Esophagus muscularis mucosa (tissue), 4 donors: ENCODE measurements at regions not wholly inside any gene's neighbourhood (a gene's known extent, or its start where the extent isn't known, plus 50 kb on each side); places are given as distances from the start of the nearest gene placed in this dataset.

Experiments used
- DNase-seq: peaks from one replicate; pipeline ENCODE4 v3.0.0-alpha.2; 2017; ENCODE audit errors: extremely low spot score
- H3K27ac ChIP-seq, 4 donors: fragments of 200-600 bp; sonication (generic); replicated peaks in 1 of 4; 1 replicate in 3 of 4; 2 replicates in 1 of 4; pipeline ENCODE4 v1.5.1; 2016 to 2019; ENCODE audit warnings: mild to moderate bottlenecking in 1 of 4
- H3K27me3 ChIP-seq, 4 donors: fragments of 200-600 bp; sonication (generic); one replicate each; pipeline versions ENCODE4 v1.5.1 to v1.6.0; 2016 to 2019
- H3K36me3 ChIP-seq, 4 donors: fragments of 200-600 bp; sonication (generic); one replicate each; pipeline ENCODE4 v1.5.1; 2016 to 2019
- H3K4me1 ChIP-seq, 4 donors: fragments of 200-600 bp; sonication (generic); one replicate each; pipeline ENCODE4 v1.5.1; 2016 to 2019
- H3K4me3 ChIP-seq, 4 donors: fragments of 200-600 bp; sonication (generic); 1 replicate in 2 of 4; 2 replicates in 2 of 4; pipeline ENCODE4 v1.5.1; 2016 to 2019; ENCODE audit warnings: mild to moderate bottlenecking in 4 of 4, moderate library complexity in 1 of 4
- H3K9me3 ChIP-seq, 4 donors: fragments of 200-600 bp; sonication (generic); 1 replicate in 3 of 4; 2 replicates in 1 of 4; pipeline ENCODE4 v1.5.1; 2016 to 2019
- CTCF ChIP-seq, 3 experiments: fragments of 200-600 bp in 2 of 3; fragments of 450-650 bp in 1 of 3; sonication (generic) in 2 of 3; IDR thresholded peaks; one replicate each; pipeline ENCODE4 v1.5.1; 2017 to 2019; ENCODE audit warnings: antibody characterized with exemption in 3 of 3, mild to moderate bottlenecking in 2 of 3, moderate library complexity in 1 of 3
- EP300 ChIP-seq: sonication (generic); formaldehyde crosslinking; IDR thresholded peaks from one replicate; pipeline ENCODE4 v1.6.1; 2017; ENCODE audit warnings: antibody characterized with exemption
- POLR2A ChIP-seq: fragments of 450-650 bp; IDR thresholded peaks from one replicate; pipeline ENCODE4 v1.6.1; 2017; ENCODE audit warnings: antibody characterized with exemption, moderate library complexity, mild to moderate bottlenecking, low read depth
- POLR2AphosphoS5 ChIP-seq, 2 donors: sonication (generic); formaldehyde crosslinking; IDR thresholded peaks; one replicate each; pipeline ENCODE4 v1.6.1; 2017; ENCODE audit warnings: antibody characterized with exemption in 2 of 2
- WGBS: methylation state at CpG from one replicate; pipeline ENCODE4 v1.1.5; 2018; 5-methylcytosine and 5-hydroxymethylcytosine counted together
- intact Hi-C: fragments of 100-400 bp; cut with DNase I; formaldehyde crosslinking; loops from one replicate; pipeline ENCODE4 v1.15.1; 2023

GRCh38 chr9:1456301-1457024 is 406.3 kb downstream of the DMRT2 start:
- H3K4me1 ChIP-seq = no peaks in the 10 kb centered on the region
- peak; percentile 53 for DNase-seq
- WGBS = 90% methylated on average over 4 of the region's 4 CpGs
- no peak overlapping the region for H3K27ac ChIP-seq
- H3K9me3 ChIP-seq = no peaks in the 10 kb centered on the region
- no peaks in the 10 kb centered on the region for H3K27me3 ChIP-seq
- no peaks in the 10 kb centered on the region for H3K36me3 ChIP-seq
- intact Hi-C loops = no loop called here
- TF ChIP-seq POLR2AphosphoS5 (IDR thresholded peaks at IDR 0.05) = no peak
- TF ChIP-seq EP300 = no peak
- TF ChIP-seq CTCF (IDR thresholded peaks at IDR 0.05) = no peak
- no peak for TF ChIP-seq POLR2A
- no peak overlapping the region for H3K4me3 ChIP-seq

- no peaks in the 10 kb centered on the region for H3K27me3 ChIP-seq
- H3K4me1 ChIP-seq = no peaks in the 10 kb centered on the region
- no peak overlapping the region for H3K27ac ChIP-seq
- WGBS = 72% methylated on average over 2 of the region's 2 CpGs
- no peaks in the 10 kb centered on the region for H3K36me3 ChIP-seq
- intact Hi-C loops = no loop called here
- no peak for DNase-seq
- no peak for TF ChIP-seq EP300
- TF ChIP-seq POLR2AphosphoS5 (IDR thresholded peaks at IDR 0.05) = no peak
- no peak for TF ChIP-seq CTCF (IDR thresholded peaks at IDR 0.05)
- TF ChIP-seq POLR2A = no peak
- no peaks in the 10 kb centered on the region for H3K9me3 ChIP-seq
- H3K4me3 ChIP-seq = no peak overlapping the region
Observed at GRCh38 chr9:1457460-1457859, 407.3 kb downstream of the DMRT2 start.

GRCh38 chr9:1458503-1458902 is 408.3 kb downstream of the DMRT2 start:
- Histone ChIP-seq H3K9me3 (no peaks in the 10 kb centered on the region), H3K4me3 (no peak overlapping the region), H3K27me3 (no peaks in the 10 kb centered on the region), H3K36me3 (no peaks in the 10 kb centered on the region), H3K4me1 (no peaks in the 10 kb centered on the region), H3K27ac (no peak overlapping the region)
- intact Hi-C loops = no loop called here
- DNase-seq = no peak
- no peak for TF ChIP-seq POLR2AphosphoS5 (IDR thresholded peaks at IDR 0.05)
- TF ChIP-seq EP300 = no peak
- TF ChIP-seq POLR2A = no peak
- no peak for TF ChIP-seq CTCF (IDR thresholded peaks at IDR 0.05)

- intact Hi-C loops = no loop called here
- TF ChIP-seq CTCF (IDR thresholded peaks at IDR 0.05) (peak in 2 of 3 experiments; percentile 10 to 21), POLR2A (no peak)
Observed at GRCh38 chr9:1460143-1460769, 410.1 kb downstream of the DMRT2 start.

More at GRCh38 chr9:1460143-1460769, 410.1 kb downstream of the DMRT2 start:
- Histone ChIP-seq H3K27me3 (no peaks in the 10 kb centered on the region), H3K9me3 (no peaks in the 10 kb centered on the region), H3K27ac (no peak overlapping the region), H3K4me3 (no peak overlapping the region), H3K4me1 (no peaks in the 10 kb centered on the region), H3K36me3 (no peaks in the 10 kb centered on the region)
- DNase-seq = no peak
- 67% methylated on average over 7 of the region's 7 CpGs for WGBS
